GM06990 (cell line): ENCODE measurements at regions not wholly inside any gene's neighbourhood (a gene's known extent, or its start where the extent isn't known, plus 50 kb on each side); places are given as distances from the start of the nearest gene placed in this dataset.
A peak's percentile ranks its signal among the peaks of the same experiment; 100 is the strongest.

Experiments
- DNase-seq: peaks from one replicate; pipeline ENCODE4 v3.0.0-alpha.2; 2011; ENCODE audit not compliant: insufficient read length; ENCODE audit errors: extremely low read depth
- H3K27me3 ChIP-seq: replicated peaks from 2 replicates; pipeline ENCODE4 v1.6.0; 2011; ENCODE audit warnings: low read length; ENCODE audit not compliant: control insufficient read depth, insufficient read depth
- H3K36me3 ChIP-seq: 2 replicates; pipeline ENCODE4 v1.5.1; 2011; ENCODE audit warnings: low read length; ENCODE audit not compliant: control insufficient read depth, insufficient read depth
- H3K4me3 ChIP-seq: replicated peaks from 2 replicates; pipeline ENCODE4 v1.5.1; 2011; ENCODE audit warnings: low read depth, mild to moderate bottlenecking, control low read depth, low read length
- CTCF ChIP-seq: IDR thresholded peaks from 2 replicates; pipeline ENCODE4 v1.5.1; 2011; ENCODE audit warnings: low read length, control low read depth, mild to moderate bottlenecking, inconsistent platforms; ENCODE audit not compliant: insufficient read depth, poor library complexity, severe bottlenecking

- peak; percentile 17 for DNase-seq
These were observed 108.2 kb upstream of the RBBP6 start for GRCh38 chr16:24430954-24431760.

GRCh38 chr16:24433706-24434105 is 105.7 kb upstream of the RBBP6 start:
- no peak overlapping the region for H3K4me3 ChIP-seq
- H3K27me3 ChIP-seq: no peaks in the 10 kb centered on the region
- H3K36me3 ChIP-seq: no peaks in the 10 kb centered on the region
- no peak for DNase-seq
- TF ChIP-seq CTCF: no peak

More at GRCh38 chr16:24430954-24431760, 108.2 kb upstream of the RBBP6 start:
- no peak for TF ChIP-seq CTCF
- Histone ChIP-seq H3K36me3 (no peaks in the 10 kb centered on the region), H3K27me3 (no peaks in the 10 kb centered on the region), H3K4me3 (no peak overlapping the region)

- DNase-seq: no peak
- no peaks in the 10 kb centered on the region for H3K27me3 ChIP-seq
- no peak for TF ChIP-seq CTCF
- no peak overlapping the region for H3K4me3 ChIP-seq
- no peaks in the 10 kb centered on the region for H3K36me3 ChIP-seq
These were observed 99.1 kb upstream of the RBBP6 start for GRCh38 chr16:24440306-24440705.

- no peaks in the 10 kb centered on the region for H3K27me3 ChIP-seq
- no peaks in the 10 kb centered on the region for H3K36me3 ChIP-seq
- no peak overlapping the region for H3K4me3 ChIP-seq
- DNase-seq: no peak
- no peak for TF ChIP-seq CTCF
These were observed 96.7 kb upstream of the RBBP6 start for GRCh38 chr16:24442631-24443030.

GRCh38 chr16:24445216-24445615 is 94.2 kb upstream of the RBBP6 start:
- H3K4me3 ChIP-seq: no peak overlapping the region
- DNase-seq: no peak
- H3K27me3 ChIP-seq: no peaks in the 10 kb centered on the region
- TF ChIP-seq CTCF: no peak
- no peaks in the 10 kb centered on the region for H3K36me3 ChIP-seq
